Hypothalamus (tissue), 51 donors: ENCODE measurements at regions not wholly inside any gene's neighbourhood (a gene's known extent, or its start where the extent isn't known, plus 50 kb on each side); places are given as distances from the start of the nearest gene placed in this dataset.
"Not testable (repeated sequence)": the region's sequence is repeated elsewhere in the genome, so short reads cannot be mapped to it uniquely, and the experiment has no call there.

Source experiments
- DNase-seq, 51 donors: peaks; one replicate each; lab custom pipeline; 2025; lab: John Stamatoyannopoulos, UW

DNA sequence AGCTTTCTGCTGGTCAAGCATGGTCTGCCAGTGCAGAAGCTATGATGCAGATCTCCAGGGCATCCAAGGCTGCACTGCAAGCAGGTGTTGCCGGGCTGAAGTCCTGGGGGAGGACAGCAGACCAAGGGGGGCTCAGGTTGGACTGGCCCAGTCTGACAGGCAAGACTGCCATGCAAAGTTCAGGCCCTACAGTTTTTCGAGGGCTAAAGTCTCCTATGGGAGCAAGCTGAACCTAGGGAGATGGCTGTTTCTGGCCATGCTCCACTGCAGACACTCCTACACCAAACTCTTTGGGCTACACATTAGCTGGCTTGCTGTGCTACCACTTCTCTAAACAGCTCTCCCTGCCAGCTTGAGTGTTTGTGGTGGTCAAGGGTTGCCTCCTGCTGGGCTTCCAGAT is 130.0 kb upstream of the SYNCRIP start:
- no peak for DNase-seq

DNA sequence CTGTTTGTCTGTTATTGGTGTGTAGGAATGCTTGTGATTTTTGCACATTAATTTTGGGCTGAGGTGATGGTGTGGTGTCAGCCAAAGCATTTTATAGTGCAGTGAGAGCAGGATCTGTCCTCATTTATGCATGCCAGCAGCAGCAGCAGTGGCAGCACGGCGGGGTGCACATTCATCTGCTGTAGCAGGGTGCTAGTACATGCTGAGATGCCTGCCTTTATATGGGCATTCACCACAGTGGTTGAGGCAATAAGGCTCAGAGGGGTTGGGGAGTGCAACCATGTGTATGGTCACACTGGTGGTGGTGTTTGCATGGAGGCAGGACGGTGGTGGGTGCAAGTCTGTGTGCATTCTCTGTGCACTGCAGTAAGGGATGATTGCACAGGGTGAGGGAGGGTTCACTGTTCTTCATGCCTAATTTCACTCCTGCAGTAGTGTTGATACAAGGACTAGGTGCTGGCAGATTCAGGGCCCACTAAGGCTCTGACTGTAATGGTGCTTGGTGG is 129.3 kb upstream of the SYNCRIP start:
- no peak for DNase-seq

DNA sequence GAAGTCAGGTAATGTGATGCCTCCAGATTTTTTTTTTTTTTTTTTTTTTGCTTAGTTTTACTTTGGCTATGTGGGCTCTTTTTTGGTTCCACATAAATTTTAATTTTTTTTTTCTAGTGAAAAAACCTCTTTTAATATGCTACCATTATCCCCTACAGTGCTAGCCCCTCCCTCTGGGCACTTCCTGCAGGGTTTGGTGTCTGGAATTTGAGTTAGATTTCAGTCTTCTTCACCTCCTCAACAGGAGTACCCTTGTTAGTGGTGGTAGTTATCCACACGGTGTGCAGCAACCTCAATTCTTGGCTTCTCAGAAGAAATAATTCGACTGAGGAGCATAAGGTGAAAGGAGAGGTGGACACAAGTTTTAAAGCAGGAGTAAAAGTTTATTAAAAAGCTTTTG is 128.8 kb upstream of the SYNCRIP start:
- no peak for DNase-seq

DNA sequence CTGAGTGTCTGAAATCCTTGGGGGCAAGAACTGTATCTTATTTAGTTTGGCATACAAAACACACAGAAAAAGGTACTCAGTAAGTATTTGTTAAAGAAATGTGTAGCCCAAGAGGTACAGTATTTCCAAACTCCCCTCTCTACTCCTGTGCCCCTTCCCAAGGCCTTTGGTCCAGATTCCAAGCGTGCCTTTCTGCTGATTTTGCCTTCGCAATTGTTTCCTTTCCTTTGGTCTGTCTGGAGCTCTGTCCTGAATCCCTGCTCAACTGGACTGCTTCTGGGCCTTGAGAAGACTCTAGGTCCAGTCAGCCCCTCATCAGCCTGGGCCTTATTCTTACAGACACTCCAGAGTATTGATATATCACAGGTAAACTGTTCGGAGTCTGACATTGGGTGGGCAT is 122.2 kb upstream of the SYNCRIP start:
- no peak for DNase-seq

DNA sequence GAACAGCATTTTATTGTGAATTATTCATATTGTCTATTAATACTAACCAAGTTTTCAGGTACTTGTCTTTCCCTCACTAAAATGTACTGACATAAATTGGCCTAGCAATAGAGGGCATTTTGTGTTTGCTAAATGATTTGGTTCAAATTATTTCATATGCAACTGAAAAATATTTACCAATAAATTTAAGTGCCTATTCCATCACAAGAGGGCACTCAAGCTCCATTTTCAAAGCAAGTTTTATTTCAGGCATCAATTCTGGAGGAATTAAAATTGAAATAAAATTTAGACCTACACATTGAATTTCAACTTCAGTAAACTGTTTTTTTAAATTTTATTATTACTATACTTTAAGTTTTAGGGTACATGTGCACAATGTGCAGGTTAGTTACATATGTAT is 114.3 kb upstream of the SYNCRIP start:
- DNase-seq: peak in 1 of 51 donors; percentile 3

DNA sequence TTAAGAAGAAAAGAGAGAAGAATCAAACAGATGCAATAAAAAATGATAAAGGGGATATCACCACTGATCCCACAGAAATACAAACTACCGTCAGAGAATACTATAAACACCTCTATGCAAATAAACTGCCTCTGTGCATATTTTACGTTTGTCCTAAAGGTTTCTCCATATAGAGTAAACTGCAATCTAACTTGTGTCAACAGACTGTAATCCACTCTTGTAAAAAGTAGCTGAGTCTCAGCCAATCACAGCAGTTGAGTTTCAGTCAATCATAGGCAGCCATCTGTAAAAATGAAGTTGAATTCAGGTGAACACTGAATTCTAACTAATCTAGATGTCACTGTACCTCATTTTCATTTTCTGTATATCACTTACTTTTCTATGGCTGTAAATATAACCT is 112.2 kb upstream of the SYNCRIP start:
- DNase-seq: no peak

DNA sequence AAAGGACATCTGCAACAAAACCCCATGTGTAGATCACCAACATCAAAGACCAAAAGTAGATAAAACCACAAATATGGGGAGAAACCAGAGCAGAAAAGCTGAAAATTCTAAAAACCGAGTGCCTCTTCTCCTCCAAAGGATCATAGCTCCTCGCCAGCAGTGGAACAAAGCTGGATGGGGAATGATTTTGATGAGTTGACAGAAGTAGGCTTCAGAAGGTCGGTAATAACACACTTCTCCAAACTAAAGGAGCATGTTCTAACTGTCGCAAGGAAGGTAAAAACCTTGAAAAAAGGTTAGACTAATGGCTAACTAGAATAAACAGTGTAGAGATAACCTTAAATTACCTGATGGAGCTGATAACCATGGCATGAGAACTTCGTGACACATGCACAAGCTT is 109.9 kb upstream of the SYNCRIP start:
- no peak for DNase-seq

DNA sequence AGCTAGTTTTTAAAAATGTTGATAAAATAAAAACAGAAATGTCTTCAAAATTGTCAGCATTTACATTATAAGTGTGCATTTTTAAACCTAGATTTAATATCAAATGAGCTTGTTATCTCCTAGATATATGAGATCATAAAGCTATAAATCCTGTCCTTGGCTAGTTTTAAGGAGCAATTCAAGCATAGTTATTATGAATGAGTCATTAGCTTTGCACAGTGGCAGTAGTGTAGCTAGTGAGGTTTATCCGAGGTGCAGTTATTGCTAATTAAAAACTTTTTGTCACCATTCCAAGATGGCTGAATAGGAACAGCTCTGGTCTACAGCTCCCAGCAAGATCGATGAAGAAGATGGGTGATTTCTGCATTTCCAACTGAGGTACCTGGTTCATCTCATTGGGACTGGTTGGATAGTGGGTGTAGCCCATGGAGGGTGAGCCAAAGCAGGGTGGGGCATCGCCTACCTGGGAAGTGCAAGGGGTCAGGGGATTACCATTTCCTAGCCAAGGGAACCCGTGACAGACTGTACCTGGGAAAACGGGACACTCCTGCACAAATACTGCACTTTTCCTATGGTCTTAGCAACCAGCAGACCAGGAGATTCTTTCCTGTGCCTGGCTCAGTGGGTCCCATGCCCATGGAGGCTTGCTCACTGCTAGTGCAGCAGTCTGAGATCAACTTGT is 108.8 kb upstream of the SYNCRIP start:
- no peak for DNase-seq

DNA sequence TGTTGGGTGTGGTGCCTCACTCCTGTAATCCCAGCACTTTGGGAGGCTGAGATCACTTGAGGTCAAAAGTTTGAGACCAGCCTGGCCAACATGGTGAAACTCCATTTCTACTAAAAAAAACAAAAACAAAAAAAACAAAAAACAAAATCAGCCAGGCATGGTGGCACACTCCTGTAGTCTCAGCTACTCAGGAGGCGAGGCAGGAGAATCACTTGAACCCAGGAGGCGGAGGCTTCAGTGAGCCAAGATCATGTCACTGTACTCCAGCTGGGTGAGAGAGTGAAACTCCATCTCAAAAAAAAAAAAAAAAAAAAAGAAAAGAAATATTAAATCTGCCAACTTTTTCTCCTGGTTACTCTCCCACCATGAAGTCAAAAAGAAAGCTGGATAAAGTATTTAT is 107.5 kb upstream of the SYNCRIP start:
- not testable (repeated sequence) for DNase-seq

DNA sequence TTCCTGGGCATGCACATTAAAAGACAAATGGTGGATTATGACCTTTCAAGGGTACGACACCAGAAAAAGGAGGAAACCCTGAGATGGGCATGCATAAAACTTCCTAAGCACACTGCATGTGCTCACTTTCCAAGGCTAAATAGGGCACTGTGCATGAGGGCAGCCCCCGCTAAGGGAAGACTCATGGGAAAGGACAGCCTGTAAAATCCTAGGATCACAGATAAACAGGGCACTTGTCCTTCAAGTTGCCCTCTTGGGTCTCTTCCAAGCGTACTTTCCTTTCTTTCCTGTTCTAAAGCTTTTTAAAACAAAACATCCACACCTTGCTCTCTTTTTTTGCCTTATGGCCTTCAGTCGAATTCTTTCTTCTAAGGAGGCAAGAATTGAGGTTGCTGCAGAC is 106.5 kb upstream of the SYNCRIP start:
- DNase-seq: no peak

DNA sequence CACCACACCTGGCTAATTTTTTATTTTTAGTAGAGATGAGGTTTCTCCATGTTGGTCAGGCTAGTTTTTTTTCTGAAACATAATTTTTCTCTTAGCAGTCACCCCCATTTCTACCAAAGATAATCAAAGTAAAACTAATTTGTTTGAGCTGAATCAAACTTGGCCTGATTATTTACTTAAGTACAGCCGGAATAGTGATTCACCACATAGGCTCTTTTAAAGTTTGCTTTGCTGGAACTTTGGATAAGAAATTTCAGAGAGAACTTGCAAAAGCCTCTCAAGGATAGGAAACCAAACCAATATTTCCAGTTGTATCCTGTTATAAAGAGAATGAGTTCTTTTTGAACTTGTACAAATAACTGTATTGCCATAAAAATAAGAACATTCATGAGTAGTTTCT is 105.0 kb upstream of the SYNCRIP start:
- no peak for DNase-seq

DNA sequence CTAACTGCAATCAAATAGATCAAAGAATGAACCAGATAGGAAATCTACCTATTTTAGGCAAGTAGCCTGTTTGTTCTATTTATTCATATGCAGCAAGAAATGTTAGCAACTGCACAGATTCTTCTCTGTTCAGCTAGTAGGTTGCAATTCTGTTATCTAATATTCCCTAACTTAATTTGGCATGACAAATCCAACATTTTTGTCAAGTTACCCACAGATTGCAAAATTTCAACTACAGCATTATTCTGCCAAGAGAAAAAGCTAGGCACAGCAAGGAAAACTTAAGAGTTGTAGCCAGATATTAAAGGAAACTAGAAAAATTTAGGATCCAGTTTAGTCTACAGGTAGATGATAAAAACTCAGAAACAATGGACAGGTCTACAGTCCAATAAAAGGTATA is 104.4 kb upstream of the SYNCRIP start:
- DNase-seq: no peak

DNA sequence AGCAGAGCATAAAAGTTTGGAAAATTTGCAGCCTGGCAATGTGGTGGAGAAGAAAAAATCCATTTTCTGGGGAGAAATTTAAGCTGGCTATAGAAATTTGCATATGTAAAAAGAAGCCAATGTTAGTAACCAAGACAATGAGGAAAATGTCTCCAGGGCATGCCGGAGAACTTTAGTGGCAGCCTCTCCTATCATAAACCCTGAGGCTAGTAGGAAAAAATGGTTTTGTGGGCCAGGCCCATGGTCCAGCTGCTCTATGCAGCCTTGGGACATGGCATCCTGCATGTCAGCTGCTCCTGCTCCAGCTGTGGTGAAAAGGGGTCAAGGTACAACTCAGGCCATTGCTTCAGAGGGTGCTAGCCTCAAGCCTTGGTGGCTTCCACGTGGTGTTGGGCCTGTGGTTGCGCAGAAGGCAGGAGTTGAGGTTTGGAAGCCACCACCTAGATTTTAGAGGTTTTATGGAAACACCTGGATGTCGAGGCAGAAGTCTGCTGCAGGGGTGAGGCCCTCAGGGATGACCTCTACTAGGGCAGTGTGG is 101.8 kb upstream of the SYNCRIP start:
- DNase-seq: no peak

DNA sequence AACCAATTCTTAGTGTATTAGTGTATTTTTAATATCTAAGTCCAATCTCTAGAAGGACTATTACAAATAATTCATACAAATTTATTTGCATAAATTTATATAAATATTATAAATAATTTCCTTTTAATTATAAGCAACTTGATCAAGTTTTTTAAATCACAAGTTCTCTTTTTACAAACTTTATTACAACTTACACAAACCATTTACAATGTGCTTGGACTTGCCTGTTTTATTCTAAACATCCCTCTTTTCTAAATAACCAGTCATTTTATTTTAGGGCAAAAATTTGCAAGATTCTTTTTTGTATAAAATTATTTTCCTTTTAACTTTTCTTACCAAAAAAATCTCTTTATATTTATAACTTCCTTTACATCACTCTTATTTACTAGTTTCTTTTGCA is 83.5 kb upstream of the SYNCRIP start:
- DNase-seq: no peak

DNA sequence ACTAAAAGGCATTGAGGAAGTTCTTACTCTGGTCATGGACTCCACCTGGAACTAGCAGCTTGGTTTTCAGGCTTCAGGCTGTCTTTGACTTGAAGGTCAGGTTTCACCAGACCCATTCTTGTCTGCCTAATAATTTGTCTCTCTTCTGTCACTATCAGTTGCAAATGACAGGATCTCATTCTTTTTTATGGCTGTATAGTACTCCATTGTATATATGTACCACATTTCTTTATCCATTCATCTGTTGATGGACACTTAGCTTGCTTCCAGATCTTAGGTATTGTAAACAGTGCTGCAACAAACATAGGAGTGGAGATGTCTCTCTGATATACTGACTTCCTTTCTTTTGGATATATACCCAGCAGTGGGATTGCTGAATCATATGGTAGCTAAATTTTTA is 73.1 kb upstream of the SYNCRIP start:
- no peak for DNase-seq

DNA sequence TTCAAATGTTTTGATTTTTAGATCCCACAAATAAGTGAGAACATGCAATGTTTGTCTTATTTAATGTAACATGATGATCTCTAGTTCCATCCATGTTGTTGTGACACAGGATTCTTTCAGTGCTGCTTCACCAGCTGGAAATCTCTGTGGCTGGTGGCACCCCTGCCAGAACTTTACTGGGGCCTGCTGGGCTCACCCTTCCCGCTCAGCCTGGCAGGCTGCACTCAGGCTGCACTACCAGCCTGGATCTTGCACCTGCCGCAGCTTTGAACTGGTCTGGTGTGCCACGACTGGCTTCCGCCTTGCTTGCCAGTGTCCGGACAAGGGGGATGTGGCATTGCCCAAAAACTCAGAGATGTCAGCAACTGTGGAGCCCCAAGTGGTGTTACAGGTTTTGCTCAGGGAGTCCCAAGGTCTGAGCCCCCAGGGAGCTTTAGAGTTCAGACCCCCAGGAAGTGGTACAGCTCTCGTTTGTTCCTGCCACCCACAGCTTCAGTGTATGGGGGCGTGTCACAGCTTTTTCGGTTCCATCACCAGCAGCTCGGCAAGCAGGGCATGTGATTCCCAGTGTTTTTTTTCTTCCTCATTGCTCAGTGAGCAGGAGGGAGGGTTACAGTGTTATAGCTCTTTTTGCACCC is 72.3 kb upstream of the SYNCRIP start:
- DNase-seq: no peak

DNA sequence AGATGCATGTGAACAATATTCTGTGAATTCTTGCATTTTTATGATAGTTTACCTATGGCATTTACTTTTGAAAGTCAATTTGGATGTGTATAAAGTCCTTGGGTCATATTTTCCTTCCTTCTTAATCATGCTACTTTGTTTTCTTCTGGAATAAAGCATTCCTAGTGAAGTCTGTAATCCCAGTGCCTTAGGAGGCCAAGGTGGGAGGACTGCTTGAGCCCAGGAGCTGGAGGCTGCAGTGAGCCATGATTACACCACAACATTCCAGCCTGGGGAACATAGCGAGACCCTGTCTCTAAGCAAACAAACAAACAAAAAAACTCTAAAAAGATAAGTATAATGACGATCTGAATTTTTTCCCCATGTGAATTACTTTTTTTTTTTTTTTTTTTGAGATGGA is 69.7 kb upstream of the SYNCRIP start:
- DNase-seq: no peak

DNA sequence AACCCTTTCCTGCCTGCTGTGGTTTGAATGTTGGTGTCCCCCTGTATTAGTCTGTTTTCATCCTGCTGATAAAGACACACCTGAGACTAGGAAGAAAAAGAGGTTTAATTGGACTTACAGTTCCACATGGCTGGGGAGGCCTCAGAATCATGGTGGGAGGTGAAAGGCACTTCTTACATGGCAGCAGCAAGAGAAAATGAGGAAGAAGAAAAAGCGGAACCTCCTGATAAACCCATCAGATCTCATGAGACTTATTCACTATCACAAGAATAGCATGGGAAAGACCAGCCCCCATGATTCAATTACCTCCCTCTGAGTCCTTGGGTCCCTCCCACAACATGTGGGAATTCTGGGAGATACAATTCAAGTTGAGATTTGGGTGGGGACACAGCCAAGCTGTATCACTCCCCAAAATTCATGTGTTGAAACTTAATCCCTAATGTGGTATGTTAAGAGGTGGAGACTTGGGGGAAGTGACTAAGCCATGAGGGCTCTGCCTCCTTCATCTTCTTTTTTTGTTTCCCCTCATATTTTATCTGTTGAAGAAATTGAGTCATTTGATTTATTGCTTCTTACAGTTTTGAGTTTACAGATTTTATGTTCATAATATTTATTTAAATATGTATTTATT is 64.9 kb upstream of the SYNCRIP start:
- DNase-seq: not testable (repeated sequence)

DNA sequence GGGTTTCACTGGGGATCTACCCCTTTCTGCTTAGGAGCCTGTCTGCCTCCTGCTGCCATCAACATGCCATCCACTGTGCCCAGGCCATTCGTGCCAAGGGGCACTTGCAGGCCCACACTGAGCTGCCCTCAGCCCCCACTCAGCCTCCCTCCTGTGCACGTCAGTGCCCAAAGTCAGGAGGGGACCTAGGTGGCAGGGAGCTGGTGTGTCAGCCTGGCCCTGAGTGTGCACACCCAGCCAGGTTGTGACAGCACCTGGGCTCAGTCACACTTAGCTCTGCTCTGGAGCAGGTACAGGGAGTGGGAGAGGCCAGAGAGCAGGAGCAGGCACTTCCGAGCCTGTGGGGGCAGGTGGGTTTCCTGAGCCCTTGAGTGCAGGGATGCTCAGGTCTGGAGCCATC is 63.6 kb upstream of the SYNCRIP start:
- no peak for DNase-seq

DNA sequence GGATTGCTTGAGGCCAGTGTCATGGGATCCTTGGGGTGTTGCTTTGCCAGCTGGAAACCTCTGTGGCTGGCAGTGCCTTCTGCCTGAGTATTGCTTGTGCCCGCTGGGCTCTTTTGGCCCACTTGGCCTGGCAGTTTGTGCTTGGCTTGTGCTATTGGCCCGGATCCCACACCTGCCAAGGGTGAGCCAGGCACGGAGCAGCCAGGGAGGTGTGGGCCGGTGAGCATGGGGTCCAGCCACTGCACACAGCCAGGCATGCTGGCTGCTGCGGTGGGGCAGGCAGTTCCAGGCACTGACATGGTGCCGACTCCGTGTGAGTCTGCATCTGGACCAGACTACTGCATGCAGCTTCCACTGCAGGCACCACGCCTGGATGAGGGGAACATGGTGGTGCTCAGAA is 62.5 kb upstream of the SYNCRIP start:
- DNase-seq: no peak

DNA sequence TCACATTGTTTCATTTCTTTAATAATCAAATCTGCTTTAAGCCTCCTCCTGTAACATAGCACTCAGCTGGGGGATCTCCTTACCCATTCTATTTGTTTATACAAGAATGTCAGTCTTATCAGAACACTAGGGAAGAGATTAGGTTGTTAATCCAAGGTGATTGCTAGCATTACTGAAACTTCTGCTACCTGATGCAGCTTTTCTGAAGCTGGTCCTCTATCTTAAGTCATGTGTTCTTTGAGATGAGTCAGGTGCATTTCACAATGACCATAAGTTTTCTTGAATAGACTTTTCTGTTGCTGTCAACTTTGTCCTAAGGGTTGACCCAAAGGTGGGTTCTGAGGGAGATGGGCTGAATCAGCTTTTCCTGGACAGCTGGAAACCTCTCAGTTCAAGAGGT is 60.7 kb upstream of the SYNCRIP start:
- no peak for DNase-seq
